ENCODE measurements at regions not wholly inside any gene's neighbourhood (a gene's known extent, or its start where the extent isn't known, plus 50 kb on each side); places are given as distances from the start of the nearest gene placed in this dataset.

DNA sequence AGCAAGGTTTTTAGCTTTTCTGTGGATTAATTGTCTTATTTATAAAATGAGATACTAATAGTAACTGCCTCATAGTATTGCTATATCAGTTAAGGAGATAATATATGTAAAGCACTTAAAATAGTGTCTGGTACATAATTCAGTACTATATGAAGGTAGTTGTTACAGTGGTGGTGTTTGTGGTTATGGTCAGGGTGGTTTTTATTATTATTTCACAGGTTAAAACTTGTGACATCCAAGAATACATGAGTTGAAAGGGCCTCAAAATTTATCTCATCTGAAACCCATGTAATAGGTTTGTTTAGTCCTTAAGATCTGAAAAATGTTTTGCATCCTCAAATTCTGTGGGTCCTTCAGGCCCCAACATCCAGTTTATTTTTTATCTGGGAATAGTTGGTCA lies 369.5 kb upstream of the LRATD1 start:
- TF ChIP-seq POLR2A (IDR thresholded peaks at IDR 0.05; ENCODE audit: control extremely low read depth in 1 of 2, low read depth in 2 of 2, low read length in 2 of 2) (no peak), TBP (IDR thresholded peaks at IDR 0.05; ENCODE audit: low read depth, low read length) (no peak)

Data from H1 (cell line).